ENCODE measurements at regions not wholly inside any gene's neighbourhood (a gene's known extent, or its start where the extent isn't known, plus 50 kb on each side); places are given as distances from the start of the nearest gene placed in this dataset.

DNA sequence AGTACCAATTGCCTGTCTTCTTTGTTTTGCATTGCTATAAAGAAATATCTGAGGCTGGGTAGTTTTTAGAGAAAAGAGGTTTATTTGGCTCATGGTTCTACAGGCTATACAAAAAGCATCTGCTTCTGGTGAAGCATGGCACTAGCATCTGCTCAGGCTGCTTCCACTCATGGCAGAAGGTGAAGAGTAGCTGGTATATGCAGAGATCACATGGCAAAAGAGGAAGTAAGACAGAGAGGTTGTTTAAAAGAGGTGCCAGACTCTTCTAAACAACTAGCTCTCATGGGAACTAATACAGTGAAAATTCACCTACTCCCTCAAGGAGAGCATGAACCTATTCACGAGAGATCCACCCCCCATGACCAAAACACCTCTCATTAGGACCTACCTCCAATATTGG, 56.7 kb upstream of the GUCA2B start:
- Histone ChIP-seq H3K4me1 (ENCODE audit: insufficient read depth, low read length, severe bottlenecking) (no peaks in the 10 kb centered on the region), H3K4me2 (ENCODE audit: low read length) (no peak overlapping the region), H3K27ac (ENCODE audit: low read depth, low read length, poor library complexity, severe bottlenecking) (no peak overlapping the region), H3F3A (ENCODE audit: insufficient read depth, low read length) (no peaks in the 10 kb centered on the region), H2AFZ (ENCODE audit: low read length) (no peak overlapping the region), H3K9ac (ENCODE audit: low read length) (no peak overlapping the region), H3K9me3 (ENCODE audit: low read length) (no peaks in the 10 kb centered on the region), H3K27me3 (ENCODE audit: insufficient read depth, low read length) (peaks cover 4% of the 10 kb centered on the region; the same call in 1 of the 2 replicates), H4K20me1 (ENCODE audit: insufficient read depth, low read length) (no peaks in the 10 kb centered on the region), H3K79me2 (ENCODE audit: insufficient read depth, low read length) (no peaks in the 10 kb centered on the region), H3K36me3 (ENCODE audit: insufficient read depth, low read length) (no peaks in the 10 kb centered on the region), H3K4me3 (ENCODE audit: low read depth, low read length, poor library complexity, severe bottlenecking) (no peak overlapping the region), H3K9me2 (ENCODE audit: low read depth, low read length) (no peaks in the 10 kb centered on the region)
- TF ChIP-seq, protein P1, sequence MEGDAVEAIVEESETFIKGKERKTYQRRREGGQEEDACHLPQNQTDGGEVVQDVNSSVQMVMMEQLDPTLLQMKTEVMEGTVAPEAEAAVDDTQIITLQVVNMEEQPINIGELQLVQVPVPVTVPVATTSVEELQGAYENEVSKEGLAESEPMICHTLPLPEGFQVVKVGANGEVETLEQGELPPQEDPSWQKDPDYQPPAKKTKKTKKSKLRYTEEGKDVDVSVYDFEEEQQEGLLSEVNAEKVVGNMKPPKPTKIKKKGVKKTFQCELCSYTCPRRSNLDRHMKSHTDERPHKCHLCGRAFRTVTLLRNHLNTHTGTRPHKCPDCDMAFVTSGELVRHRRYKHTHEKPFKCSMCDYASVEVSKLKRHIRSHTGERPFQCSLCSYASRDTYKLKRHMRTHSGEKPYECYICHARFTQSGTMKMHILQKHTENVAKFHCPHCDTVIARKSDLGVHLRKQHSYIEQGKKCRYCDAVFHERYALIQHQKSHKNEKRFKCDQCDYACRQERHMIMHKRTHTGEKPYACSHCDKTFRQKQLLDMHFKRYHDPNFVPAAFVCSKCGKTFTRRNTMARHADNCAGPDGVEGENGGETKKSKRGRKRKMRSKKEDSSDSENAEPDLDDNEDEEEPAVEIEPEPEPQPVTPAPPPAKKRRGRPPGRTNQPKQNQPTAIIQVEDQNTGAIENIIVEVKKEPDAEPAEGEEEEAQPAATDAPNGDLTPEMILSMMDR (IDR thresholded peaks at IDR 0.05; ENCODE audit: low read length): no peak
- TF ChIP-seq EZH2 (IDR thresholded peaks at IDR 0.05; ENCODE audit: borderline replicate concordance, low read length): no peak

DNA sequence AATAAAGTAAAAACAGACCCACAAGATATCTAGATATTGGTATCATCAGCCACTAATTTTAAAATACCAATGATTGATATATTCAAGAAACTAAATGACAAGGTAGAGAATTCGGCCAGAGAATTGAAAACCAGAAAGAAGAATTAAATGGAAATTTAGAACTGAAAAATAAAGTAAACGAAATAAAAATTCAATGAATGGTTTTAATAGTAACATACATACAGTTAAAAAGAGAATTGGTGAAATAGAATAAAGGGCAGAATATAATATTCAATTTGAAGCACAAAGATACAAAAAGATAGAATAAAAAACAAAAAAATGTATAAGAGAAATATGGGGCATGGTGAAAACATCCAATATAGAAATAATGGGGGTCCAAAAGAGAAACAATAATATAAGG, 64.0 kb upstream of the GUCA2B start:
- Histone ChIP-seq H3K79me2 (ENCODE audit: insufficient read depth, low read length) (no peaks in the 10 kb centered on the region), H3K9me2 (ENCODE audit: low read depth, low read length) (no peaks in the 10 kb centered on the region), H3K9ac (ENCODE audit: low read length) (no peak overlapping the region), H3K27ac (ENCODE audit: low read depth, low read length, poor library complexity, severe bottlenecking) (no peak overlapping the region), H2AFZ (ENCODE audit: low read length) (no peak overlapping the region), H3K4me1 (ENCODE audit: insufficient read depth, low read length, severe bottlenecking) (no peaks in the 10 kb centered on the region), H3K36me3 (ENCODE audit: insufficient read depth, low read length) (no peaks in the 10 kb centered on the region), H4K20me1 (ENCODE audit: insufficient read depth, low read length) (no peaks in the 10 kb centered on the region), H3K4me2 (ENCODE audit: low read length) (no peak overlapping the region), H3K9me3 (ENCODE audit: low read length) (no peaks in the 10 kb centered on the region), H3K27me3 (ENCODE audit: insufficient read depth, low read length) (no peaks in the 10 kb centered on the region), H3F3A (ENCODE audit: insufficient read depth, low read length) (no peaks in the 10 kb centered on the region), H3K4me3 (ENCODE audit: low read depth, low read length, poor library complexity, severe bottlenecking) (no peak overlapping the region)
- TF ChIP-seq, protein P1 (IDR thresholded peaks at IDR 0.05; ENCODE audit: low read length): no peak
- no peak for TF ChIP-seq EZH2 (IDR thresholded peaks at IDR 0.05; ENCODE audit: borderline replicate concordance, low read length)

DNA sequence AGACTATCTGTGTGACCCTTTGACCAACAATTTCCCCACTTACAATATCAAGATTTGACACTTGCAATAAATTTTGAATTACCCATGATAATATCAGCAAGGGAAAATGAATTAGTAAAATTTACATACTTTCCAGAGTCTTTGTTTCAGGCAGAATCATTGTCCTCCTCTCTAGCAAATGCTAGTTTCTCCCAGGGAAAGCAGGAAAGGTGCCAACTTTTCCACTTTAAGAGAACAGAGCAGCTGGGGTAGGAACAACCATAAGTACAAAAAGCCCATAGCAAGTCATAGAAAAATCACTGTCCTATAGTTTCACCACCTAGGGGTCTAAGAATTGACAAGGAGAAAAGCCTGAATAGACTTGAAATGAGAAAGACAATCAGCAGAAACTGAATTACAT, 67.1 kb upstream of the GUCA2B start:
- Histone ChIP-seq H3K4me3 (ENCODE audit: low read depth, low read length, poor library complexity, severe bottlenecking) (no peak overlapping the region), H3K9ac (ENCODE audit: low read length) (no peak overlapping the region), H3K79me2 (ENCODE audit: insufficient read depth, low read length) (no peaks in the 10 kb centered on the region), H2AFZ (ENCODE audit: low read length) (no peak overlapping the region), H3K4me2 (ENCODE audit: low read length) (no peak overlapping the region), H3K9me2 (ENCODE audit: low read depth, low read length) (no peaks in the 10 kb centered on the region), H3F3A (ENCODE audit: insufficient read depth, low read length) (no peaks in the 10 kb centered on the region), H3K27me3 (ENCODE audit: insufficient read depth, low read length) (no peaks in the 10 kb centered on the region; the same call in 1 of the 2 replicates), H3K9me3 (ENCODE audit: low read length) (no peaks in the 10 kb centered on the region), H4K20me1 (ENCODE audit: insufficient read depth, low read length) (no peaks in the 10 kb centered on the region), H3K36me3 (ENCODE audit: insufficient read depth, low read length) (no peaks in the 10 kb centered on the region), H3K27ac (ENCODE audit: low read depth, low read length, poor library complexity, severe bottlenecking) (no peak overlapping the region), H3K4me1 (ENCODE audit: insufficient read depth, low read length, severe bottlenecking) (no peaks in the 10 kb centered on the region)
- no peak for TF ChIP-seq EZH2 (IDR thresholded peaks at IDR 0.05; ENCODE audit: borderline replicate concordance, low read length)
- TF ChIP-seq, protein P1 (IDR thresholded peaks at IDR 0.05; ENCODE audit: low read length): no peak
